Duodenal mucosa (tissue), 2 donors: ENCODE measurements at regions not wholly inside any gene's neighbourhood (a gene's known extent, or its start where the extent isn't known, plus 50 kb on each side); places are given as distances from the start of the nearest gene placed in this dataset.

Experiments
- H3K27ac ChIP-seq: one replicate; pipeline ENCODE4 v1.7.0; 2013; ENCODE audit warnings: low read depth, low read length
- H3K27me3 ChIP-seq, 2 donors: one replicate each; pipeline ENCODE4 v1.7.0; 2013; ENCODE audit warnings: low read length in 2 of 2, control low read depth in 1 of 2; ENCODE audit not compliant: insufficient read depth in 2 of 2, control insufficient read depth in 1 of 2
- H3K36me3 ChIP-seq, 2 donors: one replicate each; pipeline ENCODE4 v1.7.0; 2013; ENCODE audit warnings: low read length in 2 of 2, control low read depth in 1 of 2; ENCODE audit not compliant: insufficient read depth in 2 of 2, control insufficient read depth in 1 of 2
- H3K4me1 ChIP-seq, 2 donors: one replicate each; pipeline ENCODE4 v1.7.0; 2013; ENCODE audit warnings: low read length in 2 of 2, control low read depth in 1 of 2; ENCODE audit not compliant: insufficient read depth in 2 of 2, control insufficient read depth in 1 of 2
- H3K4me3 ChIP-seq, 2 donors: one replicate each; pipeline ENCODE4 v1.7.0; 2013; ENCODE audit warnings: low read length in 2 of 2, low read depth in 1 of 2
- H3K9ac ChIP-seq, 2 donors: one replicate each; pipeline ENCODE4 v1.7.0; 2013; ENCODE audit warnings: low read length in 2 of 2, low read depth in 1 of 2
- H3K9me3 ChIP-seq, 2 donors: one replicate each; pipeline ENCODE4 v1.7.0; 2013; ENCODE audit warnings: low read length in 2 of 2, control low read depth in 1 of 2; ENCODE audit not compliant: control insufficient read depth in 1 of 2

- Histone ChIP-seq H3K4me1 (no peaks in the 10 kb centered on the region), H3K27me3 (no peaks in the 10 kb centered on the region), H3K9me3 (no peaks in the 10 kb centered on the region), H3K4me3 (no peak overlapping the region), H3K27ac (no peak overlapping the region), H3K9ac (no peak overlapping the region), H3K36me3 (no peaks in the 10 kb centered on the region)
Observed at GRCh38 chr2:128552806-128553551, 234.3 kb upstream of the HS6ST1 start.

- Histone ChIP-seq H3K9me3 (no peaks in the 10 kb centered on the region), H3K4me3 (no peak overlapping the region), H3K27me3 (no peaks in the 10 kb centered on the region), H3K27ac (no peak overlapping the region), H3K4me1 (no peaks in the 10 kb centered on the region), H3K36me3 (no peaks in the 10 kb centered on the region), H3K9ac (no peak overlapping the region)
Observed at GRCh38 chr2:128554151-128554769, 235.6 kb upstream of the HS6ST1 start.

GRCh38 chr2:128555433-128555832 lies 236.8 kb upstream of the HS6ST1 start:
- no peak overlapping the region for H3K4me3 ChIP-seq
- no peak overlapping the region for H3K27ac ChIP-seq
- no peaks in the 10 kb centered on the region for H3K9me3 ChIP-seq
- no peaks in the 10 kb centered on the region for H3K4me1 ChIP-seq
- no peak overlapping the region for H3K9ac ChIP-seq
- H3K36me3 ChIP-seq: no peaks in the 10 kb centered on the region
- H3K27me3 ChIP-seq: no peaks in the 10 kb centered on the region

GRCh38 chr2:128556089-128556488 lies 237.4 kb upstream of the HS6ST1 start:
- Histone ChIP-seq H3K4me1 (no peaks in the 10 kb centered on the region), H3K9me3 (no peaks in the 10 kb centered on the region), H3K27me3 (no peaks in the 10 kb centered on the region), H3K27ac (no peak overlapping the region), H3K36me3 (no peaks in the 10 kb centered on the region), H3K4me3 (no peak overlapping the region), H3K9ac (no peak overlapping the region)

DNA sequence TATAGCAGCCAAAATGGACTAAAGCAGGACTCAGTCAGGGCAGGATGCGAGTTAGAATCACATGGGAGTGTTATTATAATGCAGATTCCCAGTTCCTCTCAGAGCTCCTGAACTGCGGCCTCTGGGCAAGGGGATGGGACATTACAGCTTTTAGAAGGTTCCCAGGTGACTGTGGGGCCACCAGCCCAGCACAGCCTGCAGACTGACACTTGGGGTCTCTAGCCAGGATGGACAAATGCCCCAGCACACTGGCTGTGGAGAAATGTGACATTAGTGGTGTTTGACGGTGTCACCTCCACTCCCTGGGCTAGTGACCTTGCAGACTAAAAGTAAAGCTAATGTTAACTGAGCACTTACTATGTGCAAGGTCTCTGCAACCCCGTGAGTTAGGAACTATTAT lies 238.0 kb upstream of the HS6ST1 start:
- Histone ChIP-seq H3K4me1 (no peaks in the 10 kb centered on the region), H3K27ac (no peak overlapping the region), H3K27me3 (no peaks in the 10 kb centered on the region), H3K9me3 (no peaks in the 10 kb centered on the region), H3K9ac (no peak overlapping the region), H3K4me3 (no peak overlapping the region), H3K36me3 (no peaks in the 10 kb centered on the region)

GRCh38 chr2:128557069-128557468 lies 238.4 kb upstream of the HS6ST1 start:
- Histone ChIP-seq H3K9me3 (no peaks in the 10 kb centered on the region), H3K4me1 (no peaks in the 10 kb centered on the region), H3K9ac (no peak overlapping the region), H3K27me3 (no peaks in the 10 kb centered on the region), H3K36me3 (no peaks in the 10 kb centered on the region), H3K4me3 (no peak overlapping the region), H3K27ac (no peak overlapping the region)

GRCh38 chr2:128557831-128558241 lies 239.2 kb upstream of the HS6ST1 start:
- Histone ChIP-seq H3K36me3 (no peaks in the 10 kb centered on the region), H3K4me3 (no peak overlapping the region), H3K27me3 (no peaks in the 10 kb centered on the region), H3K27ac (no peak overlapping the region), H3K9ac (no peak overlapping the region), H3K4me1 (no peaks in the 10 kb centered on the region), H3K9me3 (no peaks in the 10 kb centered on the region)

GRCh38 chr2:128558441-128558840 lies 239.8 kb upstream of the HS6ST1 start:
- Histone ChIP-seq H3K9ac (no peak overlapping the region), H3K4me3 (no peak overlapping the region), H3K36me3 (no peaks in the 10 kb centered on the region), H3K27ac (no peak overlapping the region), H3K4me1 (no peaks in the 10 kb centered on the region), H3K27me3 (no peaks in the 10 kb centered on the region), H3K9me3 (no peaks in the 10 kb centered on the region)

GRCh38 chr2:128558895-128559532 lies 240.3 kb upstream of the HS6ST1 start:
- Histone ChIP-seq H3K36me3 (no peaks in the 10 kb centered on the region), H3K9ac (no peak overlapping the region), H3K27ac (no peak overlapping the region), H3K4me1 (no peaks in the 10 kb centered on the region), H3K4me3 (no peak overlapping the region), H3K27me3 (no peaks in the 10 kb centered on the region), H3K9me3 (no peaks in the 10 kb centered on the region)
